HG03432 (cell line): ENCODE measurements at regions not wholly inside any gene's neighbourhood (a gene's known extent, or its start where the extent isn't known, plus 50 kb on each side); places are given as distances from the start of the nearest gene placed in this dataset.

ENCODE experiments used
- ATAC-seq: cut with Tn5 transposase; IDR thresholded peaks from one replicate; pipeline ENCODE4 v1.9.1; 2021; ENCODE audit warnings: mild to moderate bottlenecking, moderate library complexity; ENCODE audit not compliant: unreplicated experiment

- ATAC-seq: no peak
These were observed 57.7 kb upstream of the TENM3 start for GRCh38 chr4:182185491-182185890.

- ATAC-seq: no peak
These were observed 55.5 kb upstream of the TENM3 start for GRCh38 chr4:182187674-182188073.

GRCh38 chr4:182188622-182189021 lies 54.6 kb upstream of the TENM3 start:
- no peak for ATAC-seq

- no peak for ATAC-seq
These were observed 53.9 kb upstream of the TENM3 start for GRCh38 chr4:182189103-182189878.

GRCh38 chr4:182190306-182190705 lies 52.9 kb upstream of the TENM3 start:
- no peak for ATAC-seq

- no peak for ATAC-seq
These were observed 50.6 kb upstream of the TENM3 start for GRCh38 chr4:182192511-182193181.

- no peak for ATAC-seq
These were observed 49.9 kb upstream of the TENM3 start for GRCh38 chr4:182193311-182193710.
